GM23338 (cell line): ENCODE measurements at regions not wholly inside any gene's neighbourhood (a gene's known extent, or its start where the extent isn't known, plus 50 kb on each side); places are given as distances from the start of the nearest gene placed in this dataset.

ENCODE experiments used
- ATAC-seq: fragments of 200-7000 bp; cut with Tn5 transposase; 3 replicates; pipeline ENCODE4 v1.9.1; 2020
- DNase-seq: peaks from one replicate; pipeline ENCODE4 v3.0.0-alpha.2; 2015; ENCODE audit warnings: low spot score
- H2AFZ ChIP-seq: fragments of 200-600 bp; sonication (generic); 2 replicates; pipeline ENCODE4 v1.8.0; 2016; ENCODE audit warnings: antibody characterized with exemption, mild to moderate bottlenecking, moderate library complexity
- H3F3A ChIP-seq: fragments of 200-600 bp; sonication (generic); replicated peaks from 2 replicates; pipeline ENCODE4 v1.8.0; 2017; ENCODE audit warnings: antibody characterized with exemption, mixed run types, low read depth
- H3K27ac ChIP-seq: fragments of 200-600 bp; sonication (generic); 2 replicates; pipeline ENCODE4 v1.6.1; 2016; ENCODE audit warnings: low read depth
- H3K27me3 ChIP-seq: fragments of 200-600 bp; sonication (generic); 2 replicates; pipeline ENCODE4 v1.8.0; 2016; ENCODE audit warnings: mild to moderate bottlenecking, mixed run types, moderate library complexity; ENCODE audit not compliant: insufficient read depth
- H3K36me3 ChIP-seq: fragments of 200-600 bp; sonication (generic); 2 replicates; pipeline ENCODE4 v1.8.0; 2016; ENCODE audit warnings: mild to moderate bottlenecking; ENCODE audit not compliant: insufficient read depth
- H3K4me1 ChIP-seq: fragments of 200-600 bp; sonication (generic); 2 replicates; pipeline ENCODE4 v1.8.0; 2016; ENCODE audit warnings: mild to moderate bottlenecking, moderate library complexity; ENCODE audit not compliant: insufficient read depth
- H3K4me2 ChIP-seq: fragments of 200-600 bp; sonication (generic); 2 replicates; pipeline ENCODE4 v1.7.1; 2017; ENCODE audit warnings: mixed run types
- H3K4me3 ChIP-seq: fragments of 200-600 bp; sonication (generic); 2 replicates; pipeline ENCODE4 v1.6.1; 2016; ENCODE audit warnings: mixed run types
- H3K79me2 ChIP-seq: fragments of 200-600 bp; sonication (generic); replicated peaks from 2 replicates; pipeline ENCODE4 v1.8.0; 2017; ENCODE audit warnings: mild to moderate bottlenecking; ENCODE audit not compliant: insufficient read depth
- H3K9me2 ChIP-seq: fragments of 200-600 bp; sonication (generic); 2 replicates; pipeline ENCODE4 v1.8.0; 2017; ENCODE audit not compliant: insufficient read depth
- H4K20me1 ChIP-seq: fragments of 200-600 bp; sonication (generic); replicated peaks from 2 replicates; pipeline ENCODE4 v1.8.0; 2017; ENCODE audit warnings: mild to moderate bottlenecking; ENCODE audit not compliant: insufficient read depth
- H3K27ac Mint-ChIP-seq: 2 replicates; pipeline ENCODE4 v1.8.0; 2020; ENCODE audit warnings: inconsistent platforms, mild to moderate bottlenecking, moderate library complexity, mixed read lengths
- H3K27me3 Mint-ChIP-seq: 3 replicates; pipeline ENCODE4 v1.8.0; 2022; ENCODE audit warnings: low read depth, mild to moderate bottlenecking, moderate library complexity, mixed read lengths, inconsistent platforms; ENCODE audit not compliant: insufficient read depth, poor library complexity
- H3K36me3 Mint-ChIP-seq: 3 replicates; pipeline ENCODE4 v1.8.0; 2021; ENCODE audit warnings: low read depth, mild to moderate bottlenecking, inconsistent platforms, moderate library complexity, mixed read lengths
- H3K4me1 Mint-ChIP-seq: 3 replicates; pipeline ENCODE4 v1.8.0; 2020; ENCODE audit warnings: mild to moderate bottlenecking, inconsistent platforms, mixed read lengths
- H3K4me3 Mint-ChIP-seq: 3 replicates; pipeline ENCODE4 v1.8.0; 2021; ENCODE audit warnings: moderate library complexity, mild to moderate bottlenecking, inconsistent platforms, mixed read lengths
- H3K9me3 Mint-ChIP-seq: 3 replicates; pipeline ENCODE4 v1.8.0; 2020; ENCODE audit warnings: moderate library complexity, mild to moderate bottlenecking, inconsistent platforms, mixed read lengths
- CREB1 ChIP-seq: fragments of 250-450 bp; sonication (Bioruptor Pico); IDR thresholded peaks from 2 replicates; pipeline ENCODE4 v1.5.0; 2020; ENCODE audit warnings: low read depth, mild to moderate bottlenecking, moderate library complexity
- CTCF ChIP-seq, 2 experiments: fragments of 200-600 bp in 1 of 2; sonication (generic) in 1 of 2; conservative IDR thresholded peaks; 2 replicates each; pipeline versions ENCODE4 v1.5.1 to v1.6.1; 2016 to 2017; ENCODE audit warnings: antibody characterized with exemption in 2 of 2, low read depth in 2 of 2, mild to moderate bottlenecking in 2 of 2, moderate library complexity in 1 of 2
- ETS1 ChIP-seq: IDR thresholded peaks from 2 replicates; pipeline ENCODE4 v1.6.1; 2016; ENCODE audit warnings: antibody characterized with exemption
- EZH2 ChIP-seq: fragments of 200-600 bp; sonication (generic); IDR thresholded peaks from one replicate; pipeline ENCODE4 v1.8.0; 2017; ENCODE audit warnings: antibody characterized with exemption, mild to moderate bottlenecking, low read depth; ENCODE audit not compliant: unreplicated experiment
- EZH2phosphoT487 ChIP-seq: fragments of 200-600 bp; sonication (generic); IDR thresholded peaks from one replicate; pipeline ENCODE4 v1.8.1; 2018; ENCODE audit warnings: antibody characterized with exemption; ENCODE audit not compliant: unreplicated experiment
- JUNB ChIP-seq: IDR thresholded peaks from one replicate; pipeline ENCODE4 v1.6.1; 2016; ENCODE audit warnings: antibody characterized with exemption; ENCODE audit not compliant: unreplicated experiment
- NANOG ChIP-seq: IDR thresholded peaks from 2 replicates; pipeline ENCODE4 v1.6.1; 2016; ENCODE audit warnings: antibody characterized with exemption, borderline replicate concordance
- POLR2AphosphoS5 ChIP-seq: IDR thresholded peaks from 2 replicates; pipeline ENCODE4 v1.6.1; 2016; ENCODE audit warnings: antibody characterized with exemption, low read depth
- REST ChIP-seq: IDR thresholded peaks from one replicate; pipeline ENCODE4 v1.6.1; 2018; ENCODE audit warnings: antibody characterized with exemption; ENCODE audit not compliant: unreplicated experiment
- STAT1 ChIP-seq: IDR thresholded peaks from one replicate; pipeline ENCODE4 v1.6.1; 2016; ENCODE audit warnings: antibody characterized with exemption; ENCODE audit not compliant: unreplicated experiment
- ZNF114 ChIP-seq: fragments of 250-450 bp; sonication (Bioruptor Pico); IDR thresholded peaks from 2 replicates; pipeline ENCODE4 v1.5.0; 2020; ENCODE audit warnings: mild to moderate bottlenecking, moderate library complexity
- ZNF331 ChIP-seq: fragments of 250-450 bp; sonication (Bioruptor Pico); IDR thresholded peaks from 2 replicates; pipeline ENCODE4 v1.5.0; 2020; ENCODE audit warnings: low read depth, mild to moderate bottlenecking, moderate library complexity
- ZNF462 ChIP-seq: fragments of 250-450 bp; sonication (Bioruptor Pico); IDR thresholded peaks from 2 replicates; pipeline ENCODE4 v1.5.0; 2020; ENCODE audit warnings: mild to moderate bottlenecking, moderate library complexity

- Histone ChIP-seq H3F3A (no peaks in the 10 kb centered on the region), H4K20me1 (no peaks in the 10 kb centered on the region), H2AFZ (no peak overlapping the region), H3K4me1 (peaks cover 12% of the 10 kb centered on the region; the same call in 1 of the 2 replicates), H3K27ac (no peak overlapping the region), H3K9me2 (0 out of 2 replicates have a peak, but pooled peaks cover 5% of the 10 kb centered on the region), H3K27me3 (no peaks in the 10 kb centered on the region), H3K36me3 (no peaks in the 10 kb centered on the region), H3K79me2 (no peaks in the 10 kb centered on the region), H3K4me3 (no peak overlapping the region), H3K4me2 (no peak overlapping the region)
- ATAC-seq (no peak), DNase-seq (no peak)
- H3K36me3 Mint-ChIP-seq = no peaks in the 10 kb centered on the region
- H3K27ac Mint-ChIP-seq = no peak overlapping the region
- H3K4me1 Mint-ChIP-seq = peaks cover 20% of the 10 kb centered on the region
- H3K9me3 Mint-ChIP-seq = peaks cover 16% of the 10 kb centered on the region; the same call in 2 of the 3 replicates
- TF ChIP-seq EZH2phosphoT487 = no peak
- no peak for TF ChIP-seq ZNF331 (CRISPR knock-in tag)
- TF ChIP-seq EZH2 = no peak
- TF ChIP-seq ZNF114 (CRISPR knock-in tag) = no peak
- TF ChIP-seq JUNB = no peak
- no peak for TF ChIP-seq ETS1
- no peak for TF ChIP-seq CTCF (conservative IDR thresholded peaks at IDR 0.05; ENCODE audit: low read depth in 2 of 2)
- TF ChIP-seq CREB1 (CRISPR knock-in tag) = no peak
- no peak for TF ChIP-seq STAT1
- no peak for TF ChIP-seq REST
- no peak for TF ChIP-seq ZNF462 (CRISPR knock-in tag)
- no peak for TF ChIP-seq NANOG
- TF ChIP-seq POLR2AphosphoS5 = no peak
- peaks cover 8% of the 10 kb centered on the region for H3K27me3 Mint-ChIP-seq
- no peak overlapping the region for H3K4me3 Mint-ChIP-seq
Observed at GRCh38 chr16:80100846-80101451, 439.8 kb upstream of the DYNLRB2 start.
